Embryonic facial prominence (tissue), 1 donor: ENCODE measurements at regions not wholly inside any gene's neighbourhood (a gene's known extent, or its start where the extent isn't known, plus 50 kb on each side); places are given as distances from the start of the nearest gene placed in this dataset.

ENCODE experiments used
- DNase-seq: peaks from one replicate; pipeline ENCODE4 v3.0.0-alpha.2; 2016; ENCODE audit errors: extremely low spot score

- DNase-seq, result no peak
Observed at GRCh38 chr21:32184065-32184464, 94.8 kb downstream of the MIS18A start.

GRCh38 chr21:32183396-32183795 is 95.5 kb downstream of the MIS18A start:
- DNase-seq, result no peak

GRCh38 chr21:32182449-32182848 is 96.4 kb downstream of the MIS18A start:
- no peak for DNase-seq

- no peak for DNase-seq
Observed at GRCh38 chr21:32181457-32181856, 97.4 kb downstream of the MIS18A start.

- DNase-seq, result no peak
Observed at GRCh38 chr21:32174819-32175218, 104.0 kb downstream of the MIS18A start.

GRCh38 chr21:32173121-32173724 is 105.6 kb downstream of the MIS18A start:
- DNase-seq, result no peak

- no peak for DNase-seq
Observed at GRCh38 chr21:32172106-32172505, 106.7 kb downstream of the MIS18A start.

- DNase-seq, result no peak
Observed at GRCh38 chr21:32167513-32167912, 111.3 kb downstream of the MIS18A start.

- no peak for DNase-seq
Observed at GRCh38 chr21:32163386-32163785, 115.5 kb downstream of the MIS18A start.

- DNase-seq, result no peak
Observed at GRCh38 chr21:32162727-32163320, 116.0 kb downstream of the MIS18A start.

- no peak for DNase-seq
Observed at GRCh38 chr21:32155226-32155625, 123.6 kb downstream of the MIS18A start.

- DNase-seq, result no peak
Observed at GRCh38 chr21:32147041-32147440, 131.8 kb downstream of the MIS18A start.

- DNase-seq, result no peak
Observed at GRCh38 chr21:32144851-32145250, 134.0 kb downstream of the MIS18A start.

GRCh38 chr21:32143241-32143939 is 135.5 kb downstream of the MIS18A start:
- DNase-seq, result peak; percentile 78

GRCh38 chr21:32141318-32141633 is 137.6 kb downstream of the MIS18A start:
- DNase-seq, result peak; percentile 87

GRCh38 chr21:32140604-32141317 is 138.1 kb downstream of the MIS18A start:
- DNase-seq, result peak; percentile 77

- no peak for DNase-seq
Observed at GRCh38 chr21:32140151-32140550, 138.7 kb downstream of the MIS18A start.

GRCh38 chr21:32138658-32139057 is 140.2 kb downstream of the MIS18A start:
- DNase-seq, result no peak

GRCh38 chr21:32137931-32138330 is 140.9 kb downstream of the MIS18A start:
- DNase-seq, result no peak

- no peak for DNase-seq
Observed at GRCh38 chr21:32137266-32137665, 141.6 kb downstream of the MIS18A start.

GRCh38 chr21:32136546-32136945 is 142.3 kb downstream of the MIS18A start:
- no peak for DNase-seq
